ENCODE measurements at regions not wholly inside any gene's neighbourhood (a gene's known extent, or its start where the extent isn't known, plus 50 kb on each side); places are given as distances from the start of the nearest gene placed in this dataset.
A peak's percentile ranks its signal among the peaks of the same experiment; 100 is the strongest.

DNA sequence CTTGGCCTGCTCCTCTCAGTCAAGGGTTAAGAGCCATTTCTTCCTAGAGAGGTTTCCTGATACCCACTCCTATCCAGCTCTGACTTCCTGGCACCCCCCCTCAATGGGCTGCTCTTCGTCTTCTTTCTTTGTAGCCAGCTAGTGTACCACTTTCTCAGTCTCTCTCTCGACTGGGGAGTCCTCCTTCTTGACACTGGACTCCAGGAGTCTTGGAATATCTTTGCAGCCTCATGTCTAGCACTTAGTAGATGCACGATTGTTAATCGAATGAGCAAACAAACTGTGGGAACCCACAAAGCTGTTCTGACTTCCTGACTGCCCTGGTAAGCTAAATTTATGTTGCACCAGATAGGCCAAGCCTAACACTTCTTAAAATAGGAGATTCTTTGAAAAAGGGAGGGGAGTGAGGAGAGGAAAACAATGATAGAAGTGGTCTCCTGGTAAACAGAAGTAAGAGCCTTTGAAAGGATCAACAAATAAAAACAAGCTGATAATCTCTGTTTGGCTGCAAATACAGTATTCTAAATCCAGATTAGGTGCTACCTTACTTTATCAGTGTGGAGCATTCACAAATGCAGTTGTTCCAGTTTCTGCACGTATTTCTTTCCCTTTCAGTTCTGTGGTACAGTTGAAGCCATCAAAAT, 160.1 kb upstream of the CITED2 start:
- WGBS, 2 donors, result 55 to 76% methylated on average over 5 of the region's 5 CpGs
- peak overlapping the region in 1 of 2 donors; percentile 57 for H3K27ac ChIP-seq

GRCh38 chr6:139533573-139534471, 159.4 kb upstream of the CITED2 start:
- Histone ChIP-seq H3K4me3 (no peak overlapping the region), H3K9me3 (no peaks in the 10 kb centered on the region), H3K36me3 (ENCODE audit: low read depth, missing control alignments) (no peaks in the 10 kb centered on the region), H3K4me1 (peaks cover 8% of the 10 kb centered on the region), H3K27me3 (no peaks in the 10 kb centered on the region), H3K27ac (peak overlapping the region in 1 of 2 donors; percentile 57)
- no peak for DNase-seq
- TF ChIP-seq, protein P1, sequence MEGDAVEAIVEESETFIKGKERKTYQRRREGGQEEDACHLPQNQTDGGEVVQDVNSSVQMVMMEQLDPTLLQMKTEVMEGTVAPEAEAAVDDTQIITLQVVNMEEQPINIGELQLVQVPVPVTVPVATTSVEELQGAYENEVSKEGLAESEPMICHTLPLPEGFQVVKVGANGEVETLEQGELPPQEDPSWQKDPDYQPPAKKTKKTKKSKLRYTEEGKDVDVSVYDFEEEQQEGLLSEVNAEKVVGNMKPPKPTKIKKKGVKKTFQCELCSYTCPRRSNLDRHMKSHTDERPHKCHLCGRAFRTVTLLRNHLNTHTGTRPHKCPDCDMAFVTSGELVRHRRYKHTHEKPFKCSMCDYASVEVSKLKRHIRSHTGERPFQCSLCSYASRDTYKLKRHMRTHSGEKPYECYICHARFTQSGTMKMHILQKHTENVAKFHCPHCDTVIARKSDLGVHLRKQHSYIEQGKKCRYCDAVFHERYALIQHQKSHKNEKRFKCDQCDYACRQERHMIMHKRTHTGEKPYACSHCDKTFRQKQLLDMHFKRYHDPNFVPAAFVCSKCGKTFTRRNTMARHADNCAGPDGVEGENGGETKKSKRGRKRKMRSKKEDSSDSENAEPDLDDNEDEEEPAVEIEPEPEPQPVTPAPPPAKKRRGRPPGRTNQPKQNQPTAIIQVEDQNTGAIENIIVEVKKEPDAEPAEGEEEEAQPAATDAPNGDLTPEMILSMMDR (IDR thresholded peaks at IDR 0.05), result no peak
- TF ChIP-seq POLR2A (IDR thresholded peaks at IDR 0.05), result no peak
- intact Hi-C loops (cut with DNase I; ENCODE audit: low total_unique reads), result no loop called here
- 57 to 67% methylated on average over 11 of the region's 11 CpGs for WGBS, 2 donors

More for the DNA sequence above, 160.1 kb upstream of the CITED2 start:
- no peak for DNase-seq
- intact Hi-C loops (cut with DNase I; ENCODE audit: low total_unique reads), result no loop called here
- TF ChIP-seq, protein P1 (IDR thresholded peaks at IDR 0.05), result no peak
- no peak for TF ChIP-seq POLR2A (IDR thresholded peaks at IDR 0.05)
- H3K4me1 ChIP-seq, result peaks cover 8% of the 10 kb centered on the region
- no peaks in the 10 kb centered on the region for H3K9me3 ChIP-seq
- no peaks in the 10 kb centered on the region for H3K36me3 ChIP-seq (ENCODE audit: low read depth, missing control alignments)
- H3K4me3 ChIP-seq, result no peak overlapping the region
- no peaks in the 10 kb centered on the region for H3K27me3 ChIP-seq

DNA sequence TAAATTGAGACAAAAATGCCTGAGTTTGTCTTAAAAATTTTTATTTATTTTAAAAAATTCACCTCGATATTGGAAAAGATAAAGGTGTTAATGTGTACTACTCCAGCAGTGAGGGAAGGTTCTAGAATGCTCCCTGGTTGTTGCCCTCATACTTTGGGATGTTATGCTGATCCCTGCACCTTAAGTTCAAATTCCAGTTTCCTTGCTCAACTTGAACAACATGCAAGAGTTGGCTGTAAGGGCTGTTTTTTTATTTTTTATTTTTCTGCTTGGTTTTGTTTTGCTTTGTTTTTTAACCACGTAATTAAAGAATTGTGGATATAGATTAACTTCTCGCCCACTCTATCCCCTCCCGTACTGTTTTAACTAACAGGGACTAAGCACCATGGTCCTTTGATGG, 158.7 kb upstream of the CITED2 start:
- no peak for TF ChIP-seq POLR2A (IDR thresholded peaks at IDR 0.05)
- TF ChIP-seq, protein P1 (IDR thresholded peaks at IDR 0.05), result no peak
- WGBS, 2 donors, result 83 to 86% methylated on average over 4 of the region's 4 CpGs
- H3K4me3 ChIP-seq, result no peak overlapping the region
- H3K9me3 ChIP-seq, result no peaks in the 10 kb centered on the region
- peak overlapping the region in 1 of 2 donors; percentile 57 for H3K27ac ChIP-seq
- no peak for DNase-seq
- H3K27me3 ChIP-seq, result no peaks in the 10 kb centered on the region
- no peaks in the 10 kb centered on the region for H3K36me3 ChIP-seq (ENCODE audit: low read depth, missing control alignments)
- peaks cover 8% of the 10 kb centered on the region for H3K4me1 ChIP-seq
- intact Hi-C loops (cut with DNase I; ENCODE audit: low total_unique reads), result no loop called here

GRCh38 chr6:139531148-139532115, 157.0 kb upstream of the CITED2 start:
- Histone ChIP-seq H3K4me1 (peaks cover 8% of the 10 kb centered on the region), H3K27ac (no peak overlapping the region), H3K4me3 (no peak overlapping the region), H3K36me3 (ENCODE audit: low read depth, missing control alignments) (no peaks in the 10 kb centered on the region), H3K9me3 (no peaks in the 10 kb centered on the region), H3K27me3 (no peaks in the 10 kb centered on the region)
- WGBS, 2 donors, result 82 to 84% methylated on average over 8 of the region's 8 CpGs
- no peak for DNase-seq
- TF ChIP-seq, protein P1 (IDR thresholded peaks at IDR 0.05), result no peak
- no peak for TF ChIP-seq POLR2A (IDR thresholded peaks at IDR 0.05)
- intact Hi-C loops (cut with DNase I; ENCODE audit: low total_unique reads), result no loop called here
